HFF-Myc (cell line): ENCODE measurements at regions not wholly inside any gene's neighbourhood (a gene's known extent, or its start where the extent isn't known, plus 50 kb on each side); places are given as distances from the start of the nearest gene placed in this dataset.

Source experiments
- DNase-seq: peaks from one replicate; pipeline ENCODE4 v3.0.0-alpha.2; 2011; ENCODE audit warnings: low read depth; ENCODE audit errors: extremely low read depth
- H3K4me3 ChIP-seq: replicated peaks from 2 replicates; pipeline ENCODE4 v1.5.1; 2011; ENCODE audit warnings: low read depth, mild to moderate bottlenecking, control low read depth, low read length
- CTCF ChIP-seq: IDR thresholded peaks from 2 replicates; pipeline ENCODE4 v1.5.1; 2012; ENCODE audit warnings: mild to moderate bottlenecking, low read depth, low read length, control low read depth; ENCODE audit errors: missing control alignments

GRCh38 chr2:120861191-120861575, 125.5 kb downstream of the GLI2 start:
- no peak for TF ChIP-seq CTCF
- no peak for DNase-seq
- no peak overlapping the region for H3K4me3 ChIP-seq

- H3K4me3 ChIP-seq = no peak overlapping the region
- no peak for DNase-seq
- no peak for TF ChIP-seq CTCF
Measured at GRCh38 chr2:120861576-120862191, 126.0 kb downstream of the GLI2 start.

- no peak overlapping the region for H3K4me3 ChIP-seq
- DNase-seq = no peak
- no peak for TF ChIP-seq CTCF
Measured at GRCh38 chr2:120862201-120863060, 126.8 kb downstream of the GLI2 start.

GRCh38 chr2:120863146-120863545, 127.5 kb downstream of the GLI2 start:
- no peak overlapping the region for H3K4me3 ChIP-seq
- no peak for DNase-seq
- no peak for TF ChIP-seq CTCF

GRCh38 chr2:120863661-120864320, 128.1 kb downstream of the GLI2 start:
- no peak overlapping the region for H3K4me3 ChIP-seq
- no peak for DNase-seq
- no peak for TF ChIP-seq CTCF

GRCh38 chr2:120864981-120865380, 129.3 kb downstream of the GLI2 start:
- DNase-seq = no peak
- no peak overlapping the region for H3K4me3 ChIP-seq
- no peak for TF ChIP-seq CTCF
